Neuronal stem cell (in vitro differentiated cells): ENCODE measurements at regions not wholly inside any gene's neighbourhood (a gene's known extent, or its start where the extent isn't known, plus 50 kb on each side); places are given as distances from the start of the nearest gene placed in this dataset.
A peak's percentile ranks its signal among the peaks of the same experiment; 100 is the strongest.
"Not testable (repeated sequence)": the region's sequence is repeated elsewhere in the genome, so short reads cannot be mapped to it uniquely, and the experiment has no call there.

ENCODE experiments used
- DNase-seq: peaks from one replicate; pipeline ENCODE4 v3.0.0-alpha.2; 2013; ENCODE audit warnings: low spot score
- H2AFZ ChIP-seq: one replicate; pipeline ENCODE4 v1.6.1; 2013; ENCODE audit warnings: mild to moderate bottlenecking, low read length, inconsistent platforms
- H2AK5ac ChIP-seq: 2 replicates; pipeline ENCODE4 v1.6.1; 2013; ENCODE audit warnings: low read depth, mild to moderate bottlenecking, inconsistent platforms, low read length, moderate library complexity, mixed read lengths
- H2BK120ac ChIP-seq: 2 replicates; pipeline ENCODE4 v1.6.1; 2013; ENCODE audit warnings: low read depth, mild to moderate bottlenecking, inconsistent platforms, low read length, moderate library complexity, mixed read lengths
- H2BK12ac ChIP-seq: one replicate; pipeline ENCODE4 v1.6.1; 2013; ENCODE audit warnings: low read length, inconsistent platforms
- H2BK15ac ChIP-seq: 2 replicates; pipeline ENCODE4 v1.6.1; 2013; ENCODE audit warnings: mild to moderate bottlenecking, low read length, inconsistent platforms, mixed read lengths
- H2BK5ac ChIP-seq: one replicate; pipeline ENCODE4 v1.6.1; 2013; ENCODE audit warnings: inconsistent platforms, mild to moderate bottlenecking, low read length, moderate library complexity
- H3K14ac ChIP-seq: one replicate; pipeline ENCODE4 v1.6.1; 2013; ENCODE audit warnings: low read length, inconsistent platforms
- H3K18ac ChIP-seq: 2 replicates; pipeline ENCODE4 v1.6.1; 2013; ENCODE audit warnings: low read length, inconsistent platforms
- H3K23ac ChIP-seq: 2 replicates; pipeline ENCODE4 v1.6.1; 2013; ENCODE audit warnings: low read depth, mild to moderate bottlenecking, mixed read lengths, low read length, inconsistent platforms; ENCODE audit not compliant: poor library complexity
- H3K27ac ChIP-seq: replicated peaks from 3 replicates; pipeline ENCODE4 v1.5.1; 2013; ENCODE audit warnings: low read length, inconsistent platforms
- H3K27me3 ChIP-seq, 3 experiments: 2 replicates each; pipeline ENCODE4 v1.6.1; 2013; ENCODE audit warnings: low read length in 3 of 3, mild to moderate bottlenecking in 2 of 3, inconsistent platforms in 1 of 3, low read depth in 1 of 3, mixed read lengths in 1 of 3, moderate library complexity in 1 of 3; ENCODE audit not compliant: control insufficient read depth in 3 of 3, insufficient read depth in 3 of 3
- H3K36me3 ChIP-seq, 2 donors: replicated peaks in 1 of 2; 2 replicates each; pipeline ENCODE4 v1.6.1; 2013; ENCODE audit warnings: low read length in 2 of 2; ENCODE audit not compliant: control insufficient read depth in 2 of 2, insufficient read depth in 2 of 2
- H3K4ac ChIP-seq: 2 replicates; pipeline ENCODE4 v1.6.1; 2013; ENCODE audit warnings: inconsistent platforms, mild to moderate bottlenecking, low read length, moderate library complexity
- H3K4me1 ChIP-seq, 2 donors: 1 replicate in 1 of 2; 2 replicates in 1 of 2; pipeline ENCODE4 v1.6.1; 2013; ENCODE audit warnings: low read length in 2 of 2, low read depth in 1 of 2; ENCODE audit not compliant: control insufficient read depth in 2 of 2, insufficient read depth in 1 of 2
- H3K4me2 ChIP-seq: one replicate; pipeline ENCODE4 v1.6.1; 2013; ENCODE audit warnings: mild to moderate bottlenecking, low read length, inconsistent platforms; ENCODE audit not compliant: insufficient read depth, poor library complexity, severe bottlenecking
- H3K4me3 ChIP-seq, 2 donors: 2 replicates each; pipeline ENCODE4 v1.5.1; 2013; ENCODE audit warnings: low read length in 2 of 2, mild to moderate bottlenecking in 2 of 2, inconsistent platforms in 1 of 2, moderate library complexity in 1 of 2
- H3K79me1 ChIP-seq: one replicate; pipeline ENCODE4 v1.6.1; 2013; ENCODE audit warnings: low read depth, mild to moderate bottlenecking, inconsistent platforms, low read length, moderate library complexity
- H3K9ac ChIP-seq: one replicate; pipeline ENCODE4 v1.6.1; 2013; ENCODE audit warnings: mild to moderate bottlenecking, low read depth, low read length, inconsistent platforms; ENCODE audit not compliant: poor library complexity
- H3K9me3 ChIP-seq, 2 donors: replicated peaks in 1 of 2; 2 replicates each; pipeline versions ENCODE3 to v1.6.1; 2013; ENCODE audit warnings: low read length in 2 of 2, mild to moderate bottlenecking in 2 of 2, inconsistent platforms in 1 of 2, low read depth in 1 of 2, mixed read lengths in 1 of 2, moderate library complexity in 1 of 2; ENCODE audit not compliant: control insufficient read depth in 2 of 2, insufficient read depth in 1 of 2
- H4K8ac ChIP-seq: one replicate; pipeline ENCODE4 v1.6.1; 2013; ENCODE audit warnings: low read depth, mild to moderate bottlenecking, inconsistent platforms, low read length, moderate library complexity
- H4K91ac ChIP-seq: one replicate; pipeline ENCODE4 v1.6.1; 2013; ENCODE audit warnings: low read length, low read depth, mild to moderate bottlenecking, inconsistent platforms; ENCODE audit not compliant: poor library complexity
- WGBS, 2 donors: extraction: QIAGEN DNeasy Blood & Tissue Kit; methylation state at CpG; one replicate each; pipeline ENCODE4 v1.1.7; 2013; ENCODE audit warnings: missing lambda C conversion rate in 2 of 2, mixed read lengths in 1 of 2; ENCODE audit not compliant: insufficient read length in 2 of 2, insufficient replicate concordance in 1 of 2; ENCODE audit errors: extremely low coverage in 2 of 2; 5-methylcytosine and 5-hydroxymethylcytosine counted together

- Histone ChIP-seq H3K36me3 (no peaks in the 10 kb centered on the region), H3K4ac (no peak overlapping the region), H3K4me3 (no peak overlapping the region), H3K14ac (no peak overlapping the region), H3K18ac (no peak overlapping the region), H3K9me3 (peaks cover 0 to 5% of the 10 kb centered on the region in 2 donors), H4K8ac (no peak overlapping the region), H2BK12ac (no peak overlapping the region), H3K27ac (no peak overlapping the region), H3K9ac (no peak overlapping the region), H3K79me1 (no peaks in the 10 kb centered on the region), H2BK120ac (no peak overlapping the region), H2AK5ac (peak overlapping the region; percentile 92), H2BK5ac (no peak overlapping the region), H3K4me2 (no peak overlapping the region), H4K91ac (no peak overlapping the region), H3K23ac (peak overlapping the region; percentile 52), H2BK15ac (no peak overlapping the region), H3K27me3 (no peaks in the 10 kb centered on the region), H3K4me1 (no peaks in the 10 kb centered on the region), H2AFZ (no peak overlapping the region)
- DNase-seq, result no peak
- no CpG with 5 or more reads among the region's 11 CpGs for WGBS, 2 donors
These were observed 153.7 kb downstream of the CAVIN4 start for GRCh38 chr9:100731557-100731956.

- WGBS, 2 donors, result no CpG with 5 or more reads among the region's 2 CpGs
- H2AFZ ChIP-seq, result no peak overlapping the region
- no peak overlapping the region for H2BK12ac ChIP-seq
- no peak overlapping the region for H2AK5ac ChIP-seq
- H4K91ac ChIP-seq, result no peak overlapping the region
- no peaks in the 10 kb centered on the region for H3K9me3 ChIP-seq
- no peaks in the 10 kb centered on the region for H3K79me1 ChIP-seq
- no peak overlapping the region for H3K4me3 ChIP-seq
- H3K23ac ChIP-seq, result no peak overlapping the region
- no peak overlapping the region for H3K14ac ChIP-seq
- no peak overlapping the region for H2BK5ac ChIP-seq
- H3K9ac ChIP-seq, result no peak overlapping the region
- no peak overlapping the region for H3K27ac ChIP-seq
- no peaks in the 10 kb centered on the region for H3K27me3 ChIP-seq
- no peak overlapping the region for H3K18ac ChIP-seq
- no peak overlapping the region for H3K4ac ChIP-seq
- no peaks in the 10 kb centered on the region for H3K4me1 ChIP-seq
- DNase-seq, result no peak
- H2BK15ac ChIP-seq, result no peak overlapping the region
- no peak overlapping the region for H4K8ac ChIP-seq
- H3K36me3 ChIP-seq, result no peaks in the 10 kb centered on the region
- no peak overlapping the region for H2BK120ac ChIP-seq
- H3K4me2 ChIP-seq, result no peak overlapping the region
These were observed 161.3 kb downstream of the CAVIN4 start for GRCh38 chr9:100739208-100739607.

- Histone ChIP-seq H3K23ac (no peak overlapping the region), H3K4ac (no peak overlapping the region), H3K14ac (no peak overlapping the region), H4K91ac (no peak overlapping the region), H3K9me3 (no peaks in the 10 kb centered on the region), H3K79me1 (no peaks in the 10 kb centered on the region), H3K18ac (no peak overlapping the region), H2BK12ac (no peak overlapping the region), H3K27ac (no peak overlapping the region), H2BK120ac (no peak overlapping the region), H3K4me2 (no peak overlapping the region), H3K9ac (no peak overlapping the region), H2AFZ (no peak overlapping the region), H3K4me1 (no peaks in the 10 kb centered on the region), H2BK5ac (no peak overlapping the region), H2AK5ac (no peak overlapping the region), H2BK15ac (no peak overlapping the region), H3K4me3 (no peak overlapping the region), H3K36me3 (no peaks in the 10 kb centered on the region), H3K27me3 (no peaks in the 10 kb centered on the region), H4K8ac (no peak overlapping the region)
- WGBS, 2 donors, result no CpG with 5 or more reads among the region's 5 CpGs
- no peak for DNase-seq
These were observed 161.8 kb downstream of the CAVIN4 start for GRCh38 chr9:100739666-100740065.

GRCh38 chr9:100748930-100749329 is 171.1 kb downstream of the CAVIN4 start:
- not testable (repeated sequence) for H2AK5ac ChIP-seq, H3K36me3 ChIP-seq, H3K27me3 ChIP-seq, H4K91ac ChIP-seq, H2BK15ac ChIP-seq, DNase-seq, H2BK120ac ChIP-seq, H3K9me3 ChIP-seq, H3K23ac ChIP-seq, H3K4me1 ChIP-seq, H3K27ac ChIP-seq, H2BK12ac ChIP-seq, H3K9ac ChIP-seq, H2BK5ac ChIP-seq, H2AFZ ChIP-seq, H3K18ac ChIP-seq, H3K14ac ChIP-seq, H4K8ac ChIP-seq, H3K79me1 ChIP-seq, H3K4ac ChIP-seq, H3K4me3 ChIP-seq
- WGBS, 2 donors, result no CpG with 5 or more reads among the region's 4 CpGs
- H3K4me2 ChIP-seq, result peak overlapping the region; percentile 11
